GM13976 (cell line): ENCODE measurements at regions not wholly inside any gene's neighbourhood (a gene's known extent, or its start where the extent isn't known, plus 50 kb on each side); places are given as distances from the start of the nearest gene placed in this dataset.

Experiments
- DNase-seq: peaks from one replicate; pipeline ENCODE4 v3.0.0; 2012; ENCODE audit warnings: low spot score
- CTCF ChIP-seq: IDR thresholded peaks from 2 replicates; pipeline ENCODE4 v1.5.1; 2012; ENCODE audit warnings: borderline replicate concordance, mild to moderate bottlenecking; ENCODE audit not compliant: insufficient read depth; ENCODE audit errors: extremely low read depth, missing control alignments, control extremely low read depth
- in situ Hi-C: fragments of 300-500 bp; cut with MboI; formaldehyde crosslinking; loops from one replicate; pipeline ENCODE4 v1.12.0; 2022; ENCODE audit warnings: low sequenced_read_pairs, mixed read lengths, inconsistent platforms; ENCODE audit not compliant: unreplicated experiment

DNA sequence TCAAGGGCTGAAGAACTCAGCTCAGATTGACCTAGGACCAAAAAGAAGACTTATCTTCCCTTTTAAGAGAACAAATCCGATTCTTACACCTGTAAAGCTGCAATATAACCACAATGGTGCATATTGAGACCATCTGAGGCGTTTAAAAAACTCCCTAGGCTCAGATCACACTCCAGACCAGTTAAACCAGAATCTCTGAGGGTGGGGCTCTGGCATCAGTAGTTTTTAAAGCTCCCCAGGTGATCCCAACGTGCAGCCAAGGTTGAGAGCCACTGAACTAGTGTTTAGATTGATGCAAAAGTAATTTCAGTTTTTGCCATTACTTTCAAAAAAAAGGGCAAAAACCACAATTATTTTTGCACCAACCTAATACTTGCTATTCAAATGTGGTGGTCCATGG is 73.9 kb upstream of the GPM6B start:
- no peak for TF ChIP-seq CTCF
- no peak for DNase-seq
- in situ Hi-C loops, result loop anchor here (10.0 to 25.0 kb wide), 2 partner anchors 144 to 379 kb away; no protein-coding TSS in a partner anchor

DNA sequence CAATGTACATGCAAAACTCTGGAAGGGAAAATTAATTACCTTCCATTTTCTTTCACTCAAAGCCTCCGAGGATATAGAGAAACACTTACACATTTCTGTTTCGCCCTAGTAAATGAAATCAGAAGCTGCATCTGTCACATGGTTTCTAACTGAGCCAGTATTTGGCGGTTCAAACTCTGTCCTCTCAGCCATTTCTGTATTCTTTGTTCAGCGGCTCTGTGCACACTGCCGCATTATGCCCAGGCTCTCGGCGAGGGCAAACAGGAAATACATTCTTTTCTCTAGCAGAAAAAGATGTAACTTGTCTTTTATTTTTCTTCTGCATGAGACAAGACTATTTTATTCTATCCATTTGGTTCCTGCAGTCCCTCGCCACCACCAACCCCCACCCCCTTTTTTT is 71.4 kb upstream of the GPM6B start:
- in situ Hi-C loops, result loop anchor here (25.0 kb wide), 1 partner anchor 376 kb away; no protein-coding TSS in a partner anchor
- no peak for TF ChIP-seq CTCF
- no peak for DNase-seq

DNA sequence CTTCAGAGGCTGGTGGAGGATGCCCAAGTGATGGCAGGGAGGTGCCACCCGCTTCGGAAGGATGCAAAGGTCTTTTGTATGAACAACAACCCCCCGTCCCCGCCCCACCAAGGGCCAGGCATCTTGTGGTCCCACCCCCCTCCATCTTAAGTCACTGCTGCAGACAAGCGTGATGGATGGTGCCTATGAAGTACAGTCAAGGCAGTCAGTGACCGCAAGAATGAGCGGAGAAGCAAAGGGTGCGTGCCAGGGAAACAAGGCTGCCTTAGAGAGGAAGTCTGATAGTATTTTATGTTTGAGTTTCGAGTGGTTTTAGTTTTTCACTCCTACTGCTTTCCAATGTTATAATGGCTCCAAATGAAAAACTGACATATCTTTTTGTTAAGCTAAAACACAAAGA is 68.7 kb upstream of the GPM6B start:
- no peak for DNase-seq
- in situ Hi-C loops, result loop anchor here (25.0 kb wide), 1 partner anchor 373 kb away; no protein-coding TSS in a partner anchor
- no peak for TF ChIP-seq CTCF

DNA sequence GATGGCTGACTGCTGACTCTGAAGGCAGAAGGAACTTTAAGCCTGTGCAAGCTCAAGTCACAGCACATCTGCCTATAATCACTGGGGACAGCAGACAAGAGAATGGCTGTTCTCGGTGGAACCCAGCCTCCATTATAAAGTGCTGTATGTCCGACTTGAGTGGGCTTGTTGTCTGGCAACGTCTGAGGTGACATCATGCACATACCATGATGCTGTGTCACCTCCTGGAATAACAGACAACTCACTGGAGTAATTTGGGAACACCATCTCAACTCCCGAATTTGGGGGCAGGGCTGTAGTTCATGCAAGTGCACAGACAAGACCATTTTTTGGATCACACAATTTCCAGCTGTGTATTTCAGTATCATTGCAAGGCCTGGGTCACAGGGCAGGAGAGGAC is 59.8 kb upstream of the GPM6B start:
- no peak for TF ChIP-seq CTCF
- DNase-seq, result no peak
- in situ Hi-C loops, result loop anchor here (25.0 kb wide), 1 partner anchor 364 kb away; no protein-coding TSS in a partner anchor

DNA sequence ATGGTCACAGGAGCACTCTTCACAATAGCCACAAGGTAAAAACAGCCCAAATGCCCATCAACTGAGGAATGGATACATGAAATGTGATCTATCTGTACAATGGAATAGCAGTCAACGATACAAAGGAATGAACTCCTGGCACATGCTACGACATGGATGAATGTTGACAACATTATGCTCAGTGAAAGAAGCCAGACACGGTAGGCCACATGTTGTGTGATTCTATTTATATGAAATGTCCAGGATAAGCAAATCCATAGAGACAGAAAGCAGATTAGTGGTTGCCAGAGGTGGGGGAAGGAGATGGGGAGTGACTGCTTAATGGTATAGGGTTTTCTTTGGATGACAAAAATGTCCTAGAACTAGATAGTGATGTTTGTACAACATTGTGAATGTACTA is 58.7 kb upstream of the GPM6B start:
- no peak for TF ChIP-seq CTCF
- in situ Hi-C loops, result loop anchor here (25.0 kb wide), 1 partner anchor 363 kb away; no protein-coding TSS in a partner anchor

GRCh38 chrX:13868591-13868990 is 51.7 kb upstream of the GPM6B start:
- no peak for TF ChIP-seq CTCF
- in situ Hi-C loops, result no loop called here
- no peak for DNase-seq

More for the DNA sequence above, 58.7 kb upstream of the GPM6B start:
- DNase-seq, result no peak
